Neuron (in vitro differentiated cells): ENCODE measurements at regions not wholly inside any gene's neighbourhood (a gene's known extent, or its start where the extent isn't known, plus 50 kb on each side); places are given as distances from the start of the nearest gene placed in this dataset.

Source experiments
- H2AFZ ChIP-seq: one replicate; pipeline ENCODE4 v1.6.1; 2013; ENCODE audit warnings: low read depth, mild to moderate bottlenecking, inconsistent platforms, low read length, moderate library complexity
- H3K27me3 ChIP-seq: one replicate; pipeline ENCODE4 v1.6.1; 2013; ENCODE audit warnings: low read length; ENCODE audit not compliant: insufficient read depth
- H3K36me3 ChIP-seq: one replicate; pipeline ENCODE4 v1.6.1; 2013; ENCODE audit warnings: low read length; ENCODE audit not compliant: insufficient read depth
- H3K4me1 ChIP-seq: one replicate; pipeline ENCODE4 v1.6.1; 2013; ENCODE audit warnings: low read length; ENCODE audit not compliant: insufficient read depth
- H3K4me3 ChIP-seq: 2 replicates; pipeline ENCODE4 v1.5.1; 2013; ENCODE audit warnings: mild to moderate bottlenecking, low read length, moderate library complexity
- H3K9me3 ChIP-seq: one replicate; pipeline ENCODE4 v1.6.1; 2013; ENCODE audit warnings: low read length

DNA sequence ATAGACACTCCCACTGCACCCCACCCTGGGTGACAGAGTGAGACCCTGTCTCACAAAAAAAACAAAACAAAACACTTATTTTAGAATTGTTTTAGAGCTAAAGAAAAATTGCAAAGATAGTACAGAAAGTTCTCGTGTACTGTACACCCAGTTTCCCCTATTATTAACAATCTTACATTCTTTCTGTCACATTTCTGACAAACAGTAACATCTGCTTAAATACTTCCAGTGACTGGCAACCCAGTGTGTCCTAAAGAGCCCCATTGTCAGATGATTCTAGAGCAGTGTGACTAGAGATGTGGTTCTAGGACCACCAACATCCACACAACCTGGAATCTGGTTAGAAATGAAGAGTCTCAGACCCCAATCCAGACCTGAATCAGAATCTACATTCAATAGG, 90.5 kb downstream of the LEPR start:
- Histone ChIP-seq H3K27me3 (no peaks in the 10 kb centered on the region), H3K9me3 (no peaks in the 10 kb centered on the region), H3K36me3 (no peaks in the 10 kb centered on the region), H3K4me1 (no peaks in the 10 kb centered on the region), H3K4me3 (no peak overlapping the region), H2AFZ (no peak overlapping the region)

DNA sequence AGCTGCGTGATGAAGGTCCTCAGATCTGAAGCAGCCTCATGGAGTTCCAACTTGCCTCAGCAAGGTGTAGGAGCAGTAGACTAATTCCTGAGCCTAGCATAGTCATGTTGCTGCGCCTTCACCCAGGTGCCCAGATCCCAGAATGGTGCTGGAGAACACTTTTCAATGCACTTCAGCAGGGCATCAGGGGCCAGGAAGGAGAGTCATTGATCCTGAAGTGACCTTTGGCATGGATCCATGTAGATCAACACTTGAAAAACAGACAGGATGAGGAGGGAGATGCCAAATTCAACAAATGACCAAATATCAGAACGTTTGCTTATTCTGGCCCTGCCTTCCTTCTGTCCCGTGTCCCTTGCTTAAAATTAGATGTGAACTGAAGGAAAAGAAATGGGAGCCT, 91.9 kb downstream of the LEPR start:
- Histone ChIP-seq H3K4me3 (no peak overlapping the region), H3K4me1 (no peaks in the 10 kb centered on the region), H3K27me3 (no peaks in the 10 kb centered on the region), H3K9me3 (no peaks in the 10 kb centered on the region), H3K36me3 (no peaks in the 10 kb centered on the region), H2AFZ (no peak overlapping the region)

DNA sequence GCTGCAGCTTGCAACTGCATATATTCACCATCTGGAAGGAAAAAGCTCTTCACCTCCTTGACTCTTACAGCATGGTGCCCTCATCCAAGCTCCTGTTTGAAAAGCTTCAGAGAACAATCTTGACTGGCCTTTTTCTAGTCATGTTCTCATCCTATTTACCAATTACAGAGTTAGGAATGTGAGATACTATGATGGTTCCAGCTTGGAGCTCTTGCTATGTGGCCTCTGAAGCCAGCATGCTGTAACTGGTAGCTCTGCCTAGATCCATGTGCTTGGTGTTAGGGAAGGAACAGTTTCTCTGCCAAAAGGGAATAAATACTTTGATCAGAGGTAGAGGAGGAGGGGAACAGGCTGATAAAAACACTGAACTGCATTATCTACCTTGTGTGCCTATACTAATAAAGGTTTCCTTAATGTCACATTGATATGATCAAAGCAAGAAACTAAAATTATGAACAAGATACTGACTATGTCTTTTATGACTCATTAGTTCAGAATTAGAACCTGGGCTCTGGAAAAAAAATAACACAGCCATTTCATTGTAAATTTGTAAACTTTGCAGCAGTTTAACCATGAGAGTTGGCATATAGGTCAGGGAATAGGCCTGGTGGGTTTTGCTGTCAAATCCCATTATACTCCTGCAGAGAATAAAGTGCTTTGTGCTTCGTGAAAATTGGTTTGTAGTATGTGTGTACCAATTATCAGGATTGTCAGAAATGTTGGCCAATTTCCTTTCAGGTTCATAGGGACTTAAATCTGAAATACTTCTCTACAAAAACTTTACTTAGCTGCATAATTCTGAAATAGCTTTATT, 92.7 kb downstream of the LEPR start:
- no peak overlapping the region for H2AFZ ChIP-seq
- no peak overlapping the region for H3K4me3 ChIP-seq
- no peaks in the 10 kb centered on the region for H3K36me3 ChIP-seq
- no peaks in the 10 kb centered on the region for H3K4me1 ChIP-seq
- no peaks in the 10 kb centered on the region for H3K27me3 ChIP-seq
- H3K9me3 ChIP-seq: no peaks in the 10 kb centered on the region

DNA sequence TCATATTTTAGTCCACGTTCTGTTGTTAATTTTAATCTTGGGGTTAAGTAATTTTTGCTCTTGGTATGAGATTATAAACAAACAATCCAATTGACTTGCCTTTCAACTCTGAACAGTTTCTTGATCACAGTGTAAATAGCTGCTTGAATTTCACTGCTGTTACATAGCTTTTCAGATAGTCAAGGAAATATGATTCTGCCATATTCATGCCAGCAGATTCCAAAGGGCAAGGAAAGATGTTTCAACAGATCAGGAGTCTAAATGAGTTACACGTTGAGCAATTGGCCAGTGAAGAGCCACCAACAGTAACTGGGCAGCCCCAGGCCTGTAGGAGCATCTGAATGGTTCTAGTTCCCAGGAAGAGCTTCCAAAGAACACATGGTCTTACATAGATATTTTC, 93.6 kb downstream of the LEPR start:
- Histone ChIP-seq H3K4me3 (no peak overlapping the region), H3K27me3 (no peaks in the 10 kb centered on the region), H3K4me1 (no peaks in the 10 kb centered on the region), H3K36me3 (no peaks in the 10 kb centered on the region), H3K9me3 (no peaks in the 10 kb centered on the region), H2AFZ (no peak overlapping the region)

DNA sequence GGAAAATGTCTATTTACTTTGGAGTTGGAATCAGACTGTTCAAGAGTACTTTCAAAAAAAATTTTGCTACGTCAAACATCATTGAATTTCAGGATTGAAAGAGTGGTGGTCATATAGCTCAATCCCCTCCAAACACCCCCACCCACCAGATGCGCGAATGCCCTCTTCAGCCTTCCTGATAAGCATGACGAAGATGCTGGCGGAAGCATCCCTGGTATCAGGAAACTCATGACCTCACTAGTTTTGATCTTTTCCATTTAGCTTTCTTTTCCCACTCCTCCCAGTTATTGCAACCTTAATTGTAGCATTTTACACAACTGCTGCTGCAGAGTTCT, 104.4 kb downstream of the LEPR start:
- Histone ChIP-seq H3K4me3 (peak overlapping the region; percentile 51), H2AFZ (peak overlapping the region; percentile 92), H3K27me3 (peaks cover 45% of the 10 kb centered on the region)

DNA sequence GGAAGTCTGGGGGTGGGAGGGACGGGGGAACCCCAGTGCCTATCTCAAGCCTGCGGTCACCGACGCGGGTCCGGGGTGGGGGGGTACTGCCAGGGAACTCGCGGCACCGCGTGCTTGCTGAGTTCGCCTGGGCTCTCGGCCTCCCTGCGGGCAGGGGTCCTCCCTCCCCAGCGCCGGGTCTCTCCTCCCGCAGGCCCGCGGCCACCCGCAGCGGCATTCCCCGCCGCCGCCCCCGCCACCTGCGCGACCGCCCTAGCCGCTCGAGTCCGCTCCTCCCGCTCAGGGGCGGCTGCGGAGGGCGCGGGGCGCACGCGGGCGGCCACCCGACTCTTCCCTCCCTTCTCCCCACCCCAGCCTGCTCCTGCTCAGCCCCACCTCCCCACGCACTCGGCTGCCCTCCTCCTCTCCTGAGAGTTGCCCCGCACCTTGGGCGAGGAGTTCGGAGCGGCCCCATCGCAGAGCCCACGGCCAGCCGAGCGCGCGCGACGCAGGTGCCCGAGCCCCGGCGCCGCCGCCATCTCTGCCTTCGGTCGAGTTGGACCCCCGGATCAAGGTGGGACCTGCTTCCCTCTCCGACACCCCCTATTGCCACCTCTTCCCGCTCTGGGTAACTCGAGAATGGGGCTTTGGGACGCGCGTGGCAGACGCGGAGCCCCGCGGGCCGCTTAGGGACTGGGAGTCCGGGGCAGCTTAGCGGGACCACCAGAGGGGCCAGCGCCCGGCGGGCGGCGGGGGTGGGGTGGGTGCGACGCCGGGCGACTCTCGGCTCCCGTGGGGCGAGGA, 105.0 kb downstream of the LEPR start:
- peak overlapping the region; percentile 51 for H3K4me3 ChIP-seq

More for the DNA sequence above, 104.4 kb downstream of the LEPR start:
- Histone ChIP-seq H3K4me1 (peaks cover 8% of the 10 kb centered on the region), H3K9me3 (peaks cover 3% of the 10 kb centered on the region), H3K36me3 (no peaks in the 10 kb centered on the region)

DNA sequence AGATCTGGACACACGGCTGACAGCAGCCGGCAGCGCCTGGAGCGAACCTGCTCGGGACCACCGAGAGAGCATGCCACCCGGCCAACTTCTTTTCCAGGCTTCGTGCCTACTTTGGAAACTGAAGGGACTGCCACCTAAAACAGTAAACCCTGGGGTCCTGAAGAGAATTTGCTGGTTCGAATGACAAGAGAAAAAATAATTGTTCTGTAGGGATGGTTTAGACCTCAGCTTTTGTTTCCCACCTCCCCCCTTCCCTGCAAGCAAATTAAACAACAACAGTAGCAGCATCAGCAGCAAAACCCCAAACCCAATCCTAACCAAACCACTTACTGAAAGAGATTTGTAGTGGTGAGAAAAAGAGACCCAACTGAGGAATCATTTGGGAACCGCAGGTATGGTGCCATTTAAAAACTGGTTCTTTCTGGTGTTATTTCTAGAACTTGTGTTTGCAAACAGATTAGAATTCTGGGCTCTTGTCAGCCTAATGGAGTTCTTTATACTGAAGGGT, 105.6 kb downstream of the LEPR start:
- Histone ChIP-seq H3K9me3 (peaks cover 3% of the 10 kb centered on the region), H3K27me3 (peaks cover 45% of the 10 kb centered on the region), H3K4me3 (peak overlapping the region; percentile 51), H3K36me3 (no peaks in the 10 kb centered on the region), H3K4me1 (peaks cover 8% of the 10 kb centered on the region), H2AFZ (peak overlapping the region; percentile 92)

More for the DNA sequence above, 105.0 kb downstream of the LEPR start:
- H3K36me3 ChIP-seq: no peaks in the 10 kb centered on the region
- peaks cover 45% of the 10 kb centered on the region for H3K27me3 ChIP-seq
- H3K4me1 ChIP-seq: peaks cover 8% of the 10 kb centered on the region
- H2AFZ ChIP-seq: peak overlapping the region; percentile 92
- H3K9me3 ChIP-seq: peaks cover 3% of the 10 kb centered on the region

DNA sequence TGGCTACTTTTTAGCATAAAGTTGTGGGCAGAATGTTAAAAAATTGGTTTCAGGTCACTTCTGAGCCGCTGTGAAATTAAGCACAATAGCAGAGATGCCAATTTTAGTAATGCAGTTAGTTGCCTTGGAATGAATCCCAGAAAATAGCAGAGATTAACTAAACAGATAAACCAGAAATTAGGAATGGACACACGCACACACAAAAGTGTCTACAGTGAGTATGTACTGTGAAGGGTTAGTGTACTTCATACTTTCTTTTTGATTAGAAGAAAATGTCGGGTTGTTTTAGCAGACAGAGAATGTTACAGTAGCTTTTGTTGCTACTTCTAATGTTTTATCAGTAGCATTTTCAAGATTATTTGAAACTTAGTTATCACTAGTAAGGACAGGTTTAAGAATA, 106.7 kb downstream of the LEPR start:
- Histone ChIP-seq H3K9me3 (peaks cover 5% of the 10 kb centered on the region), H2AFZ (no peak overlapping the region), H3K4me3 (no peak overlapping the region), H3K4me1 (peaks cover 8% of the 10 kb centered on the region), H3K27me3 (peaks cover 45% of the 10 kb centered on the region), H3K36me3 (no peaks in the 10 kb centered on the region)

DNA sequence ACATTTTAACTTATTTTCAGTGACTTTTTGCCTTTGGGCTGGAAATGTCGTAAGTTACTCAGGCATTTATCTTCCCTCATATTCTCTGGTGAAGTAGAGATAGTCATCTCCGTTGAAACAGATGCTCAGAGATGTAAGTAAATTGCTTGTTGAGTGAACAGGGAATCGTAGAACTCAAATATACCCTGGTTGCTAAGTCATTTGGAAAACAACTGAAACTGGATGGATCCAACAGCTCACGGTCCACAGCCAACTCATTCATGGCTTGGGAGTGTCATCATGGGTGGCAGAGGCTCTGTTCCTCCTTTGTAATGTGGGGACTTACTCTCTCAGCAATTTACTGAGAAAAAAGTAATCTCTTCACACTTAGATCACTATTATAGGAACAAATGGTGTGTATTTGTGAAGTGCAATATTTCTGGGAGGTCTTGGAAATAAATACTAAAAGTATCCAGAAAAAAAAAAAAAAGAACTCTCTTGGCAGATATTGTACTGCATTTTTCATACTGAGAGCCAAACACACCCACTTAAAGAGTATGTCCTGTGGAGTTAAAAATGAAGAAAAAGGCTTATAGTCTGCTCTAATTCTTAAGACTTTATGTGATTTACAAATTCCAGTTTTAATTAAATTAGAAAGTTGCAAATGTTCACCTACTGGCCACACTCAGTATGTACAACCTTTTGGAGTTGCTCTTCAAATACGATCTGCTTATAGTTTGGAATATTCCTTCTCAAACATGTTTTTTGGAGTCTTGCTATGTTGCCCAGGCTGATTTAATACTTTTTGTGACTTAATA, 107.4 kb downstream of the LEPR start:
- Histone ChIP-seq H2AFZ (no peak overlapping the region), H3K4me1 (peaks cover 8% of the 10 kb centered on the region), H3K27me3 (peaks cover 45% of the 10 kb centered on the region), H3K36me3 (no peaks in the 10 kb centered on the region), H3K4me3 (no peak overlapping the region), H3K9me3 (peaks cover 5% of the 10 kb centered on the region)

DNA sequence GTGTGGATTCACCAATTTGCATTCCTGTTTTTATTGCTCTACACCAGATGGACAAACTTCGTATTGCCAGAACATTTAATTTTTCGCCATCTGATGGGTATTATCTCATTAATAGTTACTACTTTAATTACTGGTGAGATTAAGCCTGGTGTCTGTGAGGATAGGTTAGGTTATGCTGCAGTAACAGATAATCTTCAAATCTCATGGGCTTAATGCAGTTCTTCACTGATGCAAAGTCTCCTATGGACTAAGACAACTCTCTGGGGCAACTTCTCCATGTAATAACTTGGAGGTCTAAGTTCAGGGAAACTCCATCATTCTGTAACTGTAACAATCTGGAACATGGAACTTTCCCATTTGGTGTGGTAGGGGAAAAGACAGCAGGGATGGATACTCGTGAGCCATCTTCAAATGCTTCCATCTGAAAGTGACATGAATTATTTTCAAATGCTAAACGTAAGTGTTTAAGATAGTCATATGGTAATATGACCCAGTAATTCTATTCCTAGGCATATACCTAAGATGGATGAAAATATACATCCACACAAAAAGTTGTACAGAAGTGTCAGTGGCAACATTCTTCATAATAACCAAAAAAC, 111.6 kb downstream of the LEPR start:
- Histone ChIP-seq H3K36me3 (no peaks in the 10 kb centered on the region), H2AFZ (no peak overlapping the region), H3K4me3 (no peak overlapping the region), H3K9me3 (peaks cover 2% of the 10 kb centered on the region), H3K27me3 (peaks cover 9% of the 10 kb centered on the region), H3K4me1 (no peaks in the 10 kb centered on the region)

DNA sequence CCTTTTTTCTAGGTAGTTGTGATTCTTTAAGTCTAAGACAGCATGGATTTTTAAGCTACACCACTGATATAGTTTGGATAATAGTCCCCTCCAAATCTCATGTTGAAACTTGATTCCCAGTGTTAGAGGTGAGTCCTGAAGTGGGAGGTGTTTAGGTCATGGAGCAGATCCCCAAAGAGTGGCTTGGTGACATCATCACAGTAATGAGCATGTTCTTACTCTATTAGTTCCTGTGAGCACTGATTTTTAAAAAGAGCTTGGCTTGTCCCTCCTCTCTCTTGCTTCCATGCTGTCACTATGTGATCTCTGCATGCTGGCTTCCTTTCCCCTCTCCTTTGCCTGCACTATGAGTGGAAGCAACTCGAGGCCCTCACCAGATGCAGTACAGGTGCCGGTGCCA, 115.5 kb downstream of the LEPR start:
- no peaks in the 10 kb centered on the region for H3K36me3 ChIP-seq
- peaks cover 2% of the 10 kb centered on the region for H3K9me3 ChIP-seq
- no peaks in the 10 kb centered on the region for H3K27me3 ChIP-seq
- H3K4me3 ChIP-seq: no peak overlapping the region
- H3K4me1 ChIP-seq: no peaks in the 10 kb centered on the region
- H2AFZ ChIP-seq: no peak overlapping the region

DNA sequence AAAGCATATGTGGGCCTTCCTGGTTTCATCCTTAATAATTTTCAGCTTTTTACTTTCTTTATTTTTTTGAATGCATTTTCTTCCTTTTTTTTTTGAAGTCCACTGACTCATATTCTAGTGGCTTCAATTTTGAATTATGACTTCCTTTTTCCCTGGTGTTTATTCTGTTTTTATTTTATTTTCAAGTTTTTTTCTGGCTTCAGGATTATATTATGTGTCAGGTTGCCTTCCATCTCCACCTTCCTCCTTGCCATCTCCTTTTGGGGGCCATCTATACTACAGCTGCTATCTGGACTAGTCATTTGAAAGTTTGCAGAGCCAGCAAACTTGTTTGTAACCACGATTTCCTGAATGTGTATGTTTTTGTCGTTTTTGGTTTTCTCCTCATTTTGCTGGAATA, 117.6 kb downstream of the LEPR start:
- H3K9me3 ChIP-seq: no peaks in the 10 kb centered on the region
- no peaks in the 10 kb centered on the region for H3K36me3 ChIP-seq
- no peak overlapping the region for H2AFZ ChIP-seq
- no peaks in the 10 kb centered on the region for H3K27me3 ChIP-seq
- H3K4me1 ChIP-seq: no peaks in the 10 kb centered on the region
- H3K4me3 ChIP-seq: no peak overlapping the region
